ENCODE measurements at regions not wholly inside any gene's neighbourhood (a gene's known extent, or its start where the extent isn't known, plus 50 kb on each side); places are given as distances from the start of the nearest gene placed in this dataset.

DNA sequence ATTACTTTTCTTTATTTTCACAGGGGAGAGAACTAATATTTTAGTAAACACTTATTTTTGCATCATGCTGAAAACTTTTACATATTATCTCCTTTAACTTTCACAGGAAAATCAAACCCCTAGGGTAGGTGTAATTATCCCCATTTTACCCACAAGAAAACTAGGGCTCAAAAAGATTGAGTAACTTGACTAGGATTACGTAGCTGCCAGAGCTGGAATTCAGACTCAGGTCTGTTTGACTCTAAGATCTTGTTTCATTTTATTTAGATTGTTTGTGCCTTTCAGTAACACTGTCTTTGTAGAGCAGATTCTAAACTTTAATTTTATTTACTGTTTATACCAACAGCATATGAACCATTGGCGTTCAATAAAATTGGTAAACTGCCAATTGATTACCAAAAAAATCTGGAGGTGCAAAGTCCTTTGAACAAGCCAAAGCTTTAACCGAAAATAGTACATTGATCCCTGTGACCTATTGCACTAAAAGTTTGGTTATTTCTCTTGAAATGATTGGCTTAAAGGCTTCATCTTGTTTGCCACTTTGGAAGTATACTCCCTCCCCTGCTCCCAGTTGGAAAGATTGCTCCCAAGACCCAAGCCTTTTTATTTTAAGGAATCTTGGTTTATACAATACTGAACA, 71.0 kb upstream of the WDR26 start:
- no peak for DNase-seq

DNA sequence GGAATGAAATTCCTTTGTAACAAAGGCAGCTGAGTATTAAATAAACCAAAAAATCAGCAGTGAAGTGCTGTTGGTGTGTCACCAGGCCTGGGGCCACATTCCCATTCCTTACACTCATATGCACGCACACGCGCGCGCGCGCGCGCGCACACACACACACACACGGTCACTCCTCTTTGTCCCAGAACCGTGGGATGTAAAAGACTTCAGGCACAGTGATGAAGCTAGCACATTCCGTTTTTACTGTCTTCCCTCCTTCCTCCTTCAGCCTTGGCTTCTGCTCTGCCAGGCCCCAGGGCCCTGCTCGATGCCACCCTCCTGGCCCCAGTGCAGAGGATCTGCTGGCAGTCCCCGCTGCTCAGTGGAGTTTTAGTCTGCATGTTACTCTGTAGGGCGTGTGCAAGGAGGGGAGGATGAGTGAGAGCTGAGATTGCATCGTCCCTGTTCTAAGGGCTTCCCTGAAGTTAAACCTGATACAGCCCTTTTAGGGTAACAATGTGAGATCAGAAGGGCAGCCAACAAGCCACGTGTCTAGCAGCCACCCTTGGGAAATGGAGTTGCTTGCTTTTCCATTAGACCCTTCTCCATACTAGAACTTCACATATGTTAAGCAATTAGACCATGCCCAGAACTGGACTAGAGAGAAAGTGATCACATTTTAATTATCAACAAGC, 71.7 kb upstream of the WDR26 start:
- no peak for DNase-seq

DNA sequence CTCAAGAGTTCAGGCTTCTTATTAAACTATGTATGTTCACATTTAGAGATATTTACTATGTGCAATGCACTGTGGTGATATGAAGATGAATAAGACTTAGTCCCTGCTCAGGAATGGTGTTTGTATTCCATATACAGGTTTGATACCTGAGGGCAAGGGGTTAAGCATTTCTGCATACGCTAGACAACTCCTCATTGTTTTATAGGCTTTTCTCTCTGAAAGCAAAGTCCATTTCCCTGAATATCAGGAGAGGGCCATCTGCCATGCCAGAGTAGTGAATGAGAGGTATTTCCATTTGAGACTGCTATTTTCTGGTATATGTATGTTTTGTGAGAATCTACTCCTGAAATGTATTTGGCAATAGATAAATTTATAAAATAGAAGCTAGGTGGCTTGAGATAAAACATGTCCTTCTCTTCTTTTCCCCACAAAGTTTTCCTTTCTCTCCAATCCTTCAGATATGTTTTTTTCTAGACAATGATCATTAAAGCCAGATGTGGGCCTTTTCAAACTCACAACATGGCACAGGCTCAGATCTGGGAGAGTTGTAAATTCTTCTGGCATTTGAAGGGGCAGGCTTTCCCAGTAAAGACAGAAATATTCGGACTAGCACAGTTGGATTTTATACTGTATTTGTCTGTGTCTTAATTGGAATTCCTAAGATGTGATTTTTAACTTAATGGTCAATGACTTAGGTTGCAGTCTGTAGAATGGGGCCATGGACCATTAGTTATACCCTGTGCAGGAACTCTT, 73.3 kb upstream of the WDR26 start:
- no peak for DNase-seq

DNA sequence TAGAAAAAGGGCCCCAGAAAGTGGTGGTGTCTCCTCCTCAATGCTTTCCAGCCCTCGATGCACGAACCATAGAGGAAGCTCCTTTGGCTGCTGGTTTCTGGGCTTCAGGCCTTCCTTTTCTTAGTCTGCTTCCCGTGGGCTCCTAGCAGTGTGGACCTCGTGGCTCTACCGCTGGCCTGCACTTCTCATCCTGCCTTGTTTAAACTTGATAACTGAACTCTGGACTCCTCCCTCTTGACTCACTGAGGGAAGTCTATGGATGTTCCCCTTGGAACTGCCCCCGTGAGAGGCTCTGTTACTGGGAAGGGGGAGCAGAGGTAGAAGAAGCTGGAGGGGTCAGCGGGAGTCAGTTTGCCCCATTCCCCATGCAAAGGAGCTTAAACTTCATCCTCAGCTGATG, 75.3 kb upstream of the WDR26 start:
- DNase-seq = no peak

DNA sequence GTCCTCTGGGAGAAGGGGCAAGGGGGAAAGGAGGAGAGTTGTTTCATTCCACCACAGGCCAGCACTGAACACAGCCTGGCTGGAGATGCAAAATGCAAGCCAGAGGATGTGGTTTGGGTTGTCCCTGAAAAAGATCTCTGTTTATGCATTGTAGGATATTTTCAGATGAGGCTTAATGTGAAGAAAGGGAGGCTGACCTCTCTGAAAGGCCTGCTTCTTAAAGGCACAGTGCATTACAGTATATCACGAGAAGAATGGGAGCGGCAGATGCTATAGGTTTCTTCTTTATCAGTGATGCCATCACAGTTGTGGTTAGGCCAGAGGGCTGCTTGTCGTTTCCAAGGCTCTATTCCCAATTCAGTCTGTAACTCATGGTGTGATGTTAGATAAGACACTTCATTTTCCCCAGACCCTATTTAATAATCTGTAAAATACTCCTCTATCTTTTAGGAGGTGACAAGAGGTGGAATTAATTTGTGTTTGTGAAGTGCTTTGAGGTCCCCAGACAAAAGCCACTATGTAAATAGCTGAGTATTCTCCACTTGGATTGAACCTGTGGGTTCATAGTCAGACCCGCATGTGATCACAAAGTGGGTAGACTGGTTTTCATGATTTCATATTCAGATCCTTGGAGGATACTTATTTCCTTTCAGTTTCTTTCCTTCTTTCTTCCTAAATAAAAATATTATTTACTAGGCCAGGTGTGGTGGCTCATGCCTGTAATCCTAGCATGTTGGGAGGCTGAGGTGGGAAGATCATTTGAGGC, 76.5 kb upstream of the WDR26 start:
- no peak for DNase-seq

DNA sequence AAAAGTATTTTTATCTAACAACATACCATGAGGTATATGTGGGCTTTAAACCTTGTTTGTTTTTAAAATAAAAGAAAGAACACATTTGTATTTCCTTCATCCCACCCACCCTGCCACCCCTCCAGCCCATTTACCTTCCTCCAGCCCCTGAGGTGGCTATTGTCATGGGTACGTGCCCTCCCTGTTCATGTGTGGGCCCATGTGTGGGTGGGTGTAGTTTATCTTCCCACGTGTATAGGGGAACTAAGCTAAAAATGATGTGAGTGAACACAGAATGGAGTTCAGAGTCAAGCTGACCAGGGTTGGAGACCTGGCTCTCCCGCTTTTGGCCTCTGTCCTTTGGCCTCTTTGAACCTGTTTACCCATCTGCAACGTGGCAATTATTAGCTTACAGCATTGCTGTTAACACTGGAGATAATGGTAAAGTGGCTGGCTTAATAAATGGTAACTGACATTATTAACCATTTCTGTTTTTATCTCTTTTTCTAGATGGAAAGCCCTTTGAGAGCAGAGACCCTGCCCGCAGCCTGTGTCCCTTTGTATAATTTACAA, 78.1 kb upstream of the WDR26 start:
- no peak for DNase-seq

DNA sequence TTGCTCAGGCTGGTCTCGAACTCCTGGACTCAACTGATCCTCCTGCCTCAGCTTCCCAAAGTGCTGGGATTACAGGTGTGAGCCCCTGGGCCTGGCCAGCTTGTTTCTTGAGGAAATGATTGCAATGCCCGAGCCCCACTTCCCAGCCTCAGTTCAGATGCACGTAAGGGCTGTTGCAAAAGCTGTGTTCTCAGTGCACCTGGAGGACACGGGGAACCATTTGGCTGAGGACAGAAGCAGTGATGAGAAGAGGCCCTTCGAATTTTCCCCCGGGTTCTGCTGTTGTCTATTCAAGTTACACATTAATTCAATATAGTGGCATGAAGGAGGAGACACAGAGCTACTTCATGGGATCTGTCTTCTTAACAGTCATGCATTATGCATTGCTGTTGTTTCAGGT, 78.8 kb upstream of the WDR26 start:
- DNase-seq = no peak

DNA sequence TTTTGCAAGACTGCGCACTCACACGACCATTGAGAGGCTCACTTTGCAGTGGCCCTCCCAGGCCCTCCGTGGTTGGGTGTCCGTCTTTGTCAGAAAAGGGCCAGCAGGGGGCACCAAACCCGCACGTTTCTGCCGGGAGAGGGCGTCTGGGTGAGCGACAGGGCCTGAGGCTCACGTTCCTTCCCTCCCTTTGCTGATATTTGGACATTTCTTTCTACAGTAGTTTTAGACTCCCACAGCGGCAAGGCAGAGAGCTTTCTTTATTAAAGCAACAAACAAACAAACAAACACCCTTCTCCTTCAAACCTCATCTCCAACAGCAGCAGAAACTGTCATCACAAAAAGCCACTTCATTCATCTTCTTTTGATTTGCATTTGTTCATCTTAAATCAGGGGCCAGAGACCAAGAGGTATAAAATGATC, 79.2 kb upstream of the WDR26 start:
- peak; percentile 65 for DNase-seq

DNA sequence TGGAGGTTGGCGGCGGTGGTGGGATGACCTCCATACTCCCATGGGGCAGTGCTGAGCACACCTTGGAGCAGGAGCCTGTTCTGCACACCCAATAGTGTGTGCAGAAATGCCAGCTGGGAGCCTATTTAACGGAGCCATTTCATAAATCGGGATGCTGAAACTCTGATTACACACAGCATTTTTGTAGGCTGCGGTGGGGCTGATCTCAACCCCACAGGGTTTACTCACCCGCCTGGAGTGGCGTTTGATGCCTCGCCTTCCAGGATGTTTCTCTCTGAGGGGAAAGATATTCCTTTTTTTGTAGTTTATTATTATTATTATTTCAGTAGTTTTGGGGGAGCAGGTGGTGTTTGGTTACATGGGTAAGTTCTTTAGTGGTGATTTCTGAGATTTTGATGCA, 82.6 kb upstream of the WDR26 start:
- DNase-seq = no peak

DNA sequence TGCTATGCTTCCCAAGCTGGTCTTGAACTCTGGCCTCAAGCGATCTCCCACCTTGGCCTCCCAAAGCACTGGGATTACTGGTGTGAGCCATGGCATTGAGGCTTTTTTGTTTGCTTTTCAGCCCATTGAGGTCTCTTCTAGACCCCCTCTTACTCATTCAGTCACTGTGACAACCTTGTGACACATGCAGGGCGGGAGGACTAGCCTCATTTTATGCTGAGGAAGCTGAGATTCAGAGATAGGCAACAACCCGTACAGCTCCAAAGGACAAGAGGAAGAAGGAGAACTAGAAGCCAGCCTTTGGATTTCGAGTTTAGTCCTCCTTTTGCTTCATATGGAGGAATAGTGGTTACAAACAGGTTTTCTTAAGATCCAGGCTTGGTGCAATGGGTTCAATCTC, 83.9 kb upstream of the WDR26 start:
- DNase-seq = no peak

DNA sequence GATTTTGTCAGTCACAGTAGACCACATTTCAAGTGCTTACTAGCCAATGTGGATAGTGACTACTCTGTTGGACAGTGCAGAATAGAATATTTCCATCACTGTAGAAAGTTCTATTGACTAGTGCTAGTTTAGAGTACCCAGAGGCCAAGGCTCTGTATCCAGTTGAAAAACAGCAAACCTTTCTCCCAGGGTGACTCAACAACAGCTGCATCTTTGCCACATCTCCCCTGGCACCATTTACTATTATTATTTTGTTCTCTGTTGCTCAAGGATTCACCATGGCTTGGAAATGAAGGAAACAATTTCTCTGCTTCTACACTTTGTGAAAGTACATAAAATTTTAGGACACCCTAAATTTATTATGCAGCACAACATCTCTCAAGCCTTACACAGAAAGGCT, 85.3 kb upstream of the WDR26 start:
- no peak for DNase-seq

DNA sequence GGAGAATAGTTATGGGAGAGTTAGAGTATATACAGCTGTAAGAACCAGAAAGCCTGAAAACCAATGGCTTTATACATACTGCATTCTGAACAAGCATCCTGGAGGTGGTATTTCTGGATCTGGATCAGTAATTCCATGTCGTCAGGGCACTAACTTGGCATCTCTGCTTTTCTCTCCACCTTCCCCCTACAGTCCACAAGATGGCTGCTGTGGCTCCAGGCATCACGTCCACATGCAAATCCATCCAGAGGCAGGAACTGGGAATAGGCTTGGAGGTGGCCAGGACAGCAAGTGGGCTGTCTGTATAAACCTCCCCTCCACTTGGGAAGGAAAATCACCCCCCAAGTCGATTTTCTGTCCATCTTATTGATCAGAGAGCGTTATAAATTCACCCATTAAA, 86.2 kb upstream of the WDR26 start:
- no peak for DNase-seq

DNA sequence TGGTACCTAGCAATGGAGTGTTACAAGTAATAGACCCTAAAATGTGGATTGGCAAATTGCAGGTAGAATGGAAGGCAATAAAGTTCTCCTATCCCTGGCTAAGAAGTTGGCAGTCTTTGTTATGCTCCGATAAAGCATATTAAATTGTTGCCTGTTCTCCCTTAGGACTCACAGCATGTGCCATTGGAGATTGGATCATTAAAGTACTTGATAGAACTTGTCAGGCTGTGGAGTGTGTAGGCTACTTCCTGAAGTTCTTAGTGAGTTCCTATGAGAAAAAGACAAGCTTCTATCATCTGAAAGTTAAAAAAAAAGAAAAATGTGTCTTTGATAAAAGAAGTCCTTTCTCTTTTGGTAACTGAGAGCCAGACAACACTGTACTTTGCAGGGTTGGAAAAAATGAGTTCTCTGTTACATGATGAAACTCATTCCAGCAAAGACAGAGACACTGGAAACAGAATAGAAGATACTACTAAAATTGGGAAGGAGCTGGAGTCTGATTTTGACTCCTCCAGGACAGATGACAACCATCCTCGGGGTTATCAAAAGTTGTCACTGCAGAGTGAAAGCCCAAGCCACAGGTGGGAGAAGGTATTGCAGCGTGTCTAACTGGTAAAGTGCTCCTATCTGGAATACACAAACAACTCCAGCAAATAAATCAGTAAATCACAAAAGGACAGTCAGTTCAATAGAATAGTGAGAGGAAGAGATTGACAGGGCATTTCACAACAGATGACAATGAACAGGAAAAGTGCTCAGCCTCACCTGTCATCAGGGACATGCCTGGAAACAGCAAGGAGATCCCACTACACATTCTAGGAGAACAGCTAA, 87.5 kb upstream of the WDR26 start:
- DNase-seq = no peak

DNA sequence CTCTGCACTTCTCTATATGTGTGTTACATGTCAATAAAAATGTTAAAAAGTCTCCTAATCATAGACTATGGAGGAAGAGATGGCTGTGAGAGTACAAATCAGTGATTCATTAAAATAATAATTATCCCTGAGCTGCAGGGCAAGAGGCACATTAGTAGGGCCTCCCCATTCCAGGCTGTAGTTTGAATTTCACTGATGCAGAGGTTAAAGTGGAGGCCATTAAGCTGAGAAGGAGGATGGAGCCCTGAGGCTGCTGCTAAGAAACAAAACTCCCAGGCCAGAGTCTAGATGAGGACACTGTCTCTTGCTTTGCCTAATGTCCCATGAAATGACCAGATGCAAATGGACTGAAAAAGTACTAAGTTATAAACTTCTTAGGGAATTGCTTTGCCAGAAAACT, 89.1 kb upstream of the WDR26 start:
- no peak for DNase-seq

DNA sequence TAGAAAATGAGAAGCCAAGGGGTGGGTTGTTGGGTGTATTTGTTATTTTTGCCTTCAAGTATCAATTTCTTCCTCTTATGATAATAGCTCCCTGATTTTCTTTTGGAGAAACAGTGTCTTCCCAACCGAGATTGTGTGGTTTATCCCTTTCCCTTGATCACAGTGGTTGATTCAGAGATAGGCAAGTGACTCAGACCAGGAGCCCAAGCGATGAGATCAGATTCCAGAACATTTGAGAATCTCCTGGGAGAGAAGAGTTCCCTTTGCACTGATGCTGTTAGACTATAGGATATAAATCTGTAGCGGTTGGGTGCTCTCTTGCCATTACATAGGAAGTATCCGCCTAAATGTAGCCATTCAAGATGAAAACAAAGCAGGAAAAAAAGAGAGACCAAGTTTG, 90.1 kb upstream of the WDR26 start:
- no peak for DNase-seq

DNA sequence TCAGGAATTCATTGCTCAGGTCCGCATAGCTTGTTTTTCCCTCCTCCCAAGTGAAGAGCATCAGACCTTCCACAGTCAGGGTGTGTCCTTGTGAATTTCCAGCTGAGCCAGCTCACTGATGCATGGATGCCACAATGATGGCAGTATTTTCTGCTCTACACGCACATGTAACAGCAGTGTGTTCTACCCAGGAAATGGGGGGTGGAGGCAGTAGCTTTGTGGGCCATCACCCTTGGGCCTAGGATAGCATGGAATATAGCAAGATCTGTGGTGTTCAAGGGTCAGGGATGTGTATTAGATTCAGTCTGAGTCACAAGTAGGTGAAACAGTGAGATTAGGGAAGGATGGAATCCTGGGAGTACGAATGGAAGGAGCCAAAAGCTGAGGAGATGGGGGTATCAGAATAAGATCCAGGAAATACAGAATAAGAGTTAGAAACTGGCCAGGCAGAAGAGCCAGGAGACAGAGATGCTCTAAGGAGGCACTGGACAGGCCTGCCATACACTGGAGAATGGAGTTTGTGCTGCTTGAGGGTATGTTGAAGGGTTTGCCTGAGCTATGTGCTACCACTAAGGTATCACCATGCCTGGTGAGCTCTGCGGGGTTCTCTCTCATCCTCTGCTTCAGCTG, 90.6 kb upstream of the CNIH3 start:
- DNase-seq = no peak

DNA sequence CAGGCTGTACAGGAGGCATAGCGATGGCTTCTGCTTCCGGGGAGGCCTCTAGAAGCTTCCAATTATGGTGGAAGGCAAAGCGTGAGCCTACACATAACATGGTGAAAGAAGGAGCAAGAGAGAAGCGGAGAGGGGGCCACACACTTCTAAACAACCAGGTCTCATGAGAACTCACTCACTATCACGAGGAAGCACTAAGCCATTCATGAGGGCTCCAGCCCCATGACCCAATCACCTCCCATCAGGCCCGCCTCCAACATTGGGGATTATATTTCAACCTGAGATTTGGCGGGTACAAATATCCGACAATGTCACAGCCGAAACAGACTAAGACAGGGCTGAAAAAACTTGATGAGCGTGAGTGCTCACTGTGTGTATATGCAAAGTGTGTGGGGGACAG, 89.3 kb upstream of the CNIH3 start:
- DNase-seq = no peak

DNA sequence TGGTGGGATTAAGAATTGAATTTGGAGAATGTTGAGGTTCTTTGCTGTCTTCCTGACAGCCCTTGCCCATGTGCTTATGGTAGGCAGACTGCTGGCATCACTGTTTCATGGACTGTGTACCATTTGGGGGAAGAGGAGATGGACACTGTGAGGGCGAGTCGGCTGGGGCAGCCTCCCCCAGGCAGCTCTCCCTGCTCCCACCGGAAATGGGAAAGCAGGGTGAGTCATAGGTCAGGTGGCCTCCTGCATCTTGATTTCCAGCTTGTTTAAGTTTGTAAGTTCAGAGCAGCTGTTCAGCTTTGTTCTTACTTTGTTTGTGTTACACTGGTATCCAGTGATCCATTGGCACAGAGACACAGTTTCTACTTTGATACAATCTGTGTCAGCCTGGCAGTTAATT, 87.2 kb upstream of the CNIH3 start:
- no peak for DNase-seq

DNA sequence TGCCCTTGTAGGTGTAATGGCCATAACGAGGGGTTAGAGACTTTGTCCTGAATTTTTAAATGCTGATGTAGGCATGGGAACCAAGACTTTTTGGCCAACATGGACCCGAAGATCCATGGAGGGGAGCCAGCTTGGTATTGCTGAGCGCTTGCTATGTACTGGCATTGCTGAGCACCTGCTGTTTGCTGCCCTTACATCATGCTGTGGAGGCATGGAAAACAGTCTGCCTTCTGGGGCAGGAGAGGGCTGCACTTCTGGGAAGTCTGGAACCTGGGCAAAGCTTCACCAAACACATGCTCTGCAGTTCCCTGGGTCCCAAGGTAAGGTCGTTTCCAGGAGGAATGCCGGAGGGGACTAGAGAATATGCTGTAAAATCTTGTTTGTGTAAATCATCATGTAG, 86.3 kb upstream of the CNIH3 start:
- DNase-seq = no peak

DNA sequence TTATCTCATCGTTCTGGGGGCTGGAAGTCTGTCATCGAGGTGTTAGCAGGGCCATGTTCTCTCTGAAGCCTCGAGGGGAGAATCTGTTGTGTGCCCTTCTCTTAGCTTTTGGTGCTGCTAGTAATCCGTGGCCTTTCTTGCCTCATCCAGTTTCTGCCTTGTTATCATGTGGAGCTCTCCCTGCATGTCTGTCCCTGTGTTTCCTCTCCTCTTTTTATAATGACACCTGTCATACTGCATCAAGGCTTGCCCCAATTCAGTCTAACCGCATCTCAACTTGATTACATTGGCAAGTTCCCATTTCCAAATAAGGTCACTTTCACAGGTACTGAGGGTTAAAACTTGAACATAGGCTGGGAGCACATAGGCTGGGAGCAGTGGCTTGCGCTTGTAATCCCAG, 82.6 kb upstream of the CNIH3 start:
- no peak for DNase-seq

DNA sequence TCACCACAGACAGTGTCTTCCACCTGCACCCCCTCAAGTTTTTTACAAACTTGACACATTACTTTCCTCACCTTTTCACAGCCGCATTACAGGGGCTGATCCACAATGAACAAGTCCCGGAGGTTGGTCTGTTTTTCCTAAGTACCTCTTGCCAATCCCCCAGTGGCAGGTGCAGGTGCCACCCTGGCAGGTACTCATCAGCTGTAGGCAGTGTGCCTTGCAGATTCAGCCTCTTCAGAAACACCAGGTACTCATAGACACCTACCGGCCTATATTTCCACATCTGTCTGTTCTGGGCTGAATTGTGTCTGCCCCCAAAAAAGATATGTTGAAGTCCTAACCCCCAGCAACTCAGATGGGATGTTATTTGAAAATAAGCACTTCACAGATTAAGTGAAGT, 81.4 kb upstream of the CNIH3 start:
- DNase-seq = no peak

DNA sequence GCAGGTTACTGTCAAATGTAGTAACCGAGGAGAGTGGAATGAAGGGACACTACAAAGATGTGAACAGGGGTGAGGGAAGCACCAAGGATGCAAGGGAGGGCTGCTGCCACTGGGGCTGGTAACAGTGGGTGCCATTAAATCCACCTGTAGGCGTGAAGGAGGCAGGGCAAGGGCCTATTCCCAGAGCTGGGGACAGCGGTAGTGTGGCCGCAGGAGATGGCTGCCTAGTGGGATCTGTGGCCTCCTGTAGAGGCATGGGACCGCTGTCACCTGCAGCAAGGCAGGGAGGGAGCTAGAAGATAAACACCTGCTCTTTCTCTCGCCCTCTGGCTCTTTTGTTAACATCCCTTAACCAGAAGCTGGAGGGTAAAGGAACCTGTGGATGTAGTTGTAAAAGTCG, 80.5 kb upstream of the CNIH3 start:
- no peak for DNase-seq

Measured in central memory CD4-positive, alpha-beta T cell (primary cell).